Peyer's patch (tissue), 4 donors: ENCODE measurements at regions not wholly inside any gene's neighbourhood (a gene's known extent, or its start where the extent isn't known, plus 50 kb on each side); places are given as distances from the start of the nearest gene placed in this dataset.

Experiments used
- DNase-seq, 3 donors: peaks; one replicate each; pipeline ENCODE4 v3.0.0-alpha.2; 2017 to 2019
- H3K27ac ChIP-seq, 4 donors: fragments of 200-600 bp; sonication (generic); one replicate each; pipeline ENCODE4 v1.5.1; 2016 to 2019
- H3K27me3 ChIP-seq, 2 donors: fragments of 200-600 bp; sonication (generic); one replicate each; pipeline ENCODE4 v1.5.1; 2019
- H3K36me3 ChIP-seq, 3 donors: fragments of 200-600 bp; sonication (generic); one replicate each; pipeline ENCODE4 v1.5.1; 2016 to 2019
- H3K4me1 ChIP-seq, 4 donors: fragments of 200-600 bp; sonication (generic); one replicate each; pipeline ENCODE4 v1.5.1; 2016 to 2019
- H3K4me3 ChIP-seq, 4 donors: fragments of 200-600 bp; sonication (generic); 1 replicate in 3 of 4; 2 replicates in 1 of 4; pipeline ENCODE4 v1.5.1; 2016 to 2019; ENCODE audit warnings: mild to moderate bottlenecking in 1 of 4
- H3K9me3 ChIP-seq, 4 donors: fragments of 200-600 bp; sonication (generic); one replicate each; pipeline ENCODE4 v1.5.1; 2016 to 2019; ENCODE audit warnings: mild to moderate bottlenecking in 1 of 4
- CTCF ChIP-seq, 6 experiments: fragments of 450-650 bp in 4 of 6; fragments of 200-600 bp in 2 of 6; sonication (generic) in 1 of 6; IDR thresholded peaks; one replicate each; pipeline ENCODE4 v1.5.1; 2017 to 2019; ENCODE audit warnings: antibody characterized with exemption in 6 of 6, mild to moderate bottlenecking in 3 of 6, moderate library complexity in 1 of 6
- POLR2A ChIP-seq, 2 donors: fragments of 450-650 bp; IDR thresholded peaks; one replicate each; pipeline ENCODE4 v1.5.1; 2017; ENCODE audit warnings: antibody characterized with exemption in 2 of 2, mild to moderate bottlenecking in 2 of 2, moderate library complexity in 2 of 2

- no peaks in the 10 kb centered on the region for H3K4me1 ChIP-seq
- H3K27me3 ChIP-seq, result no peaks in the 10 kb centered on the region
- no peak overlapping the region for H3K27ac ChIP-seq
- no peaks in the 10 kb centered on the region for H3K36me3 ChIP-seq
- TF ChIP-seq POLR2A (IDR thresholded peaks at IDR 0.05), result no peak
- TF ChIP-seq CTCF (IDR thresholded peaks at IDR 0.05), result no peak
- no peak for DNase-seq
- no peak overlapping the region for H3K4me3 ChIP-seq
- peaks cover 0 to 14% (median 0%) of the 10 kb centered on the region in 4 donors for H3K9me3 ChIP-seq
These were observed 235.4 kb downstream of the CDH9 start for GRCh38 chr5:26802944-26803343.

GRCh38 chr5:26791433-26791832 lies 247.0 kb downstream of the CDH9 start:
- no peak for DNase-seq
- TF ChIP-seq CTCF (IDR thresholded peaks at IDR 0.05), result no peak
- TF ChIP-seq POLR2A (IDR thresholded peaks at IDR 0.05), result no peak
- H3K36me3 ChIP-seq, result no peaks in the 10 kb centered on the region
- no peaks in the 10 kb centered on the region for H3K4me1 ChIP-seq
- no peak overlapping the region for H3K4me3 ChIP-seq
- H3K27me3 ChIP-seq, result no peaks in the 10 kb centered on the region
- no peak overlapping the region for H3K27ac ChIP-seq
- H3K9me3 ChIP-seq, result no peaks in the 10 kb centered on the region

- H3K27me3 ChIP-seq, result no peaks in the 10 kb centered on the region
- H3K4me3 ChIP-seq, result no peak overlapping the region
- no peak for DNase-seq
- H3K9me3 ChIP-seq, result no peaks in the 10 kb centered on the region
- no peaks in the 10 kb centered on the region for H3K4me1 ChIP-seq
- no peak for TF ChIP-seq CTCF (IDR thresholded peaks at IDR 0.05)
- no peak for TF ChIP-seq POLR2A (IDR thresholded peaks at IDR 0.05)
- H3K36me3 ChIP-seq, result no peaks in the 10 kb centered on the region
- H3K27ac ChIP-seq, result no peak overlapping the region
These were observed 247.4 kb downstream of the CDH9 start for GRCh38 chr5:26791021-26791420.

GRCh38 chr5:26763215-26763614 lies 275.2 kb downstream of the CDH9 start:
- no peak overlapping the region for H3K27ac ChIP-seq
- no peak overlapping the region for H3K4me3 ChIP-seq
- H3K36me3 ChIP-seq, result no peaks in the 10 kb centered on the region
- TF ChIP-seq POLR2A (IDR thresholded peaks at IDR 0.05), result no peak
- no peak for TF ChIP-seq CTCF (IDR thresholded peaks at IDR 0.05)
- no peak for DNase-seq
- H3K9me3 ChIP-seq, result peaks cover 0 to 3% (median 0%) of the 10 kb centered on the region in 4 donors
- no peaks in the 10 kb centered on the region for H3K27me3 ChIP-seq
- no peaks in the 10 kb centered on the region for H3K4me1 ChIP-seq

GRCh38 chr5:26761446-26761845 lies 276.9 kb downstream of the CDH9 start:
- TF ChIP-seq POLR2A (IDR thresholded peaks at IDR 0.05) (no peak), CTCF (IDR thresholded peaks at IDR 0.05) (no peak)
- no peaks in the 10 kb centered on the region for H3K4me1 ChIP-seq
- H3K27ac ChIP-seq, result no peak overlapping the region
- no peak overlapping the region for H3K4me3 ChIP-seq
- no peaks in the 10 kb centered on the region for H3K27me3 ChIP-seq
- no peak for DNase-seq
- H3K36me3 ChIP-seq, result no peaks in the 10 kb centered on the region
- H3K9me3 ChIP-seq, result no peaks in the 10 kb centered on the region

- H3K4me3 ChIP-seq, result no peak overlapping the region
- H3K4me1 ChIP-seq, result no peaks in the 10 kb centered on the region
- H3K9me3 ChIP-seq, result no peaks in the 10 kb centered on the region
- no peaks in the 10 kb centered on the region for H3K27me3 ChIP-seq
- DNase-seq, result no peak
- TF ChIP-seq CTCF (IDR thresholded peaks at IDR 0.05) (no peak), POLR2A (IDR thresholded peaks at IDR 0.05) (no peak)
- H3K36me3 ChIP-seq, result no peaks in the 10 kb centered on the region
- no peak overlapping the region for H3K27ac ChIP-seq
These were observed 277.3 kb downstream of the CDH9 start for GRCh38 chr5:26761045-26761444.
